ENCODE measurements at regions not wholly inside any gene's neighbourhood (a gene's known extent, or its start where the extent isn't known, plus 50 kb on each side); places are given as distances from the start of the nearest gene placed in this dataset.

- H3K4me1 ChIP-seq, result no peaks in the 10 kb centered on the region
- intact Hi-C loops (cut with DNase I; ENCODE audit: low total_unique reads), result no loop called here
- H3K4me3 ChIP-seq, result no peak overlapping the region
- no peak overlapping the region for H3K27ac ChIP-seq
- no peaks in the 10 kb centered on the region for H3K27me3 ChIP-seq
- no peaks in the 10 kb centered on the region for H3K36me3 ChIP-seq
- no peaks in the 10 kb centered on the region for H3K9me3 ChIP-seq
- TF ChIP-seq, protein P1, sequence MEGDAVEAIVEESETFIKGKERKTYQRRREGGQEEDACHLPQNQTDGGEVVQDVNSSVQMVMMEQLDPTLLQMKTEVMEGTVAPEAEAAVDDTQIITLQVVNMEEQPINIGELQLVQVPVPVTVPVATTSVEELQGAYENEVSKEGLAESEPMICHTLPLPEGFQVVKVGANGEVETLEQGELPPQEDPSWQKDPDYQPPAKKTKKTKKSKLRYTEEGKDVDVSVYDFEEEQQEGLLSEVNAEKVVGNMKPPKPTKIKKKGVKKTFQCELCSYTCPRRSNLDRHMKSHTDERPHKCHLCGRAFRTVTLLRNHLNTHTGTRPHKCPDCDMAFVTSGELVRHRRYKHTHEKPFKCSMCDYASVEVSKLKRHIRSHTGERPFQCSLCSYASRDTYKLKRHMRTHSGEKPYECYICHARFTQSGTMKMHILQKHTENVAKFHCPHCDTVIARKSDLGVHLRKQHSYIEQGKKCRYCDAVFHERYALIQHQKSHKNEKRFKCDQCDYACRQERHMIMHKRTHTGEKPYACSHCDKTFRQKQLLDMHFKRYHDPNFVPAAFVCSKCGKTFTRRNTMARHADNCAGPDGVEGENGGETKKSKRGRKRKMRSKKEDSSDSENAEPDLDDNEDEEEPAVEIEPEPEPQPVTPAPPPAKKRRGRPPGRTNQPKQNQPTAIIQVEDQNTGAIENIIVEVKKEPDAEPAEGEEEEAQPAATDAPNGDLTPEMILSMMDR (IDR thresholded peaks at IDR 0.05), result no peak
- TF ChIP-seq POLR2A (IDR thresholded peaks at IDR 0.05) (no peak), POLR2AphosphoS5 (IDR thresholded peaks at IDR 0.05) (no peak)
- no peak for DNase-seq (ENCODE audit: low spot score in 2 of 2)
Measured at GRCh38 chr7:95649546-95649945, 53.2 kb upstream of the PDK4 start.

DNA sequence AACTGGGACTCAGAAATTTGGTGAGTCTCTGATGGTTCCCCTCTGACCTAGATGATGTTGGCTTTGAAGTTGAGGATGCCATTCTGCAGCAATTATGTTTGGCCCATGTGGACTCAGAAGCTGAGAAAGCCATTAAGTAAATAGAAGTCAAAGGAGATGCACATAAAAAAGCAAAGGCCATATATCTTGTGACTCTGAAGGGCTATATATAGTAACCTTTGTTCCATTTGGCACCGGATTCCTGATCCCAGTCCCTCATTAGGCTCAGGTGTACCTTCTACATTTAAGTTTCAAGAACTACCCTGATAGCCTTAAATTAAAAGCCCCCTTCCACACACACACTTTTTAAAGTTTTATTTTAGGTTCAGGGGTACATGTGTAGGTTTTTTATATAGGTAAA is 50.0 kb upstream of the PDK4 start:
- no peaks in the 10 kb centered on the region for H3K36me3 ChIP-seq
- H3K9me3 ChIP-seq, result no peaks in the 10 kb centered on the region
- no peak for TF ChIP-seq POLR2AphosphoS5 (IDR thresholded peaks at IDR 0.05)
- no peak for TF ChIP-seq POLR2A (IDR thresholded peaks at IDR 0.05)
- TF ChIP-seq, protein P1 (IDR thresholded peaks at IDR 0.05), result no peak
- DNase-seq (ENCODE audit: low spot score in 2 of 2), result no peak
- H3K4me1 ChIP-seq, result no peaks in the 10 kb centered on the region
- intact Hi-C loops (cut with DNase I; ENCODE audit: low total_unique reads), result no loop called here
- H3K27ac ChIP-seq, result no peak overlapping the region
- no peaks in the 10 kb centered on the region for H3K27me3 ChIP-seq
- no peak overlapping the region for H3K4me3 ChIP-seq

Measured in breast epithelium (tissue), 4 donors.